Colon (tissue), 2 donors: ENCODE measurements at regions not wholly inside any gene's neighbourhood (a gene's known extent, or its start where the extent isn't known, plus 50 kb on each side); places are given as distances from the start of the nearest gene placed in this dataset.
"Not testable (repeated sequence)": the region's sequence is repeated elsewhere in the genome, so short reads cannot be mapped to it uniquely, and the experiment has no call there.

Source experiments
- FAIRE-seq: peaks from 2 replicates; lab custom pipeline; 2012; peaks lifted over from hg19 to GRCh38; lab: Jason Lieb, UNC
- donor health status: control.
- donor health status: control.

GRCh38 chr3:82761858-82762257, 1000.4 kb upstream of the GBE1 start:
- no peak for FAIRE-seq

- FAIRE-seq: no peak
These were observed 984.1 kb upstream of the GBE1 start for GRCh38 chr3:82745544-82745943.

- no peak for FAIRE-seq
These were observed 981.8 kb upstream of the GBE1 start for GRCh38 chr3:82743196-82743595.

GRCh38 chr3:82741346-82741745, 979.9 kb upstream of the GBE1 start:
- no peak for FAIRE-seq

GRCh38 chr3:82739390-82739789, 977.9 kb upstream of the GBE1 start:
- FAIRE-seq: no peak

- no peak for FAIRE-seq
These were observed 975.3 kb upstream of the GBE1 start for GRCh38 chr3:82736696-82737277.

GRCh38 chr3:82715091-82715856, 953.8 kb upstream of the GBE1 start:
- FAIRE-seq: no peak

- no peak for FAIRE-seq
These were observed 945.6 kb upstream of the GBE1 start for GRCh38 chr3:82707035-82707434.

- FAIRE-seq: no peak
These were observed 924.3 kb upstream of the GBE1 start for GRCh38 chr3:82685761-82686160.

- no peak for FAIRE-seq
These were observed 915.0 kb upstream of the GBE1 start for GRCh38 chr3:82676356-82677026.

- no peak for FAIRE-seq
These were observed 911.5 kb upstream of the GBE1 start for GRCh38 chr3:82672966-82673365.

- FAIRE-seq: no peak
These were observed 910.0 kb upstream of the GBE1 start for GRCh38 chr3:82671466-82671865.

- FAIRE-seq: no peak
These were observed 893.3 kb upstream of the GBE1 start for GRCh38 chr3:82654708-82655107.

GRCh38 chr3:82643948-82644347, 882.5 kb upstream of the GBE1 start:
- FAIRE-seq: no peak

- FAIRE-seq: no peak
These were observed 880.3 kb upstream of the GBE1 start for GRCh38 chr3:82641701-82642100.

- no peak for FAIRE-seq
These were observed 878.8 kb upstream of the GBE1 start for GRCh38 chr3:82640254-82640653.

GRCh38 chr3:82637574-82637973, 876.1 kb upstream of the GBE1 start:
- FAIRE-seq: no peak

- no peak for FAIRE-seq
These were observed 874.7 kb upstream of the GBE1 start for GRCh38 chr3:82636177-82636576.

GRCh38 chr3:82633319-82633718, 871.9 kb upstream of the GBE1 start:
- FAIRE-seq: no peak

- FAIRE-seq: no peak
These were observed 868.5 kb upstream of the GBE1 start for GRCh38 chr3:82629937-82630336.

- no peak for FAIRE-seq
These were observed 867.1 kb upstream of the GBE1 start for GRCh38 chr3:82628385-82629014.

GRCh38 chr3:82627733-82628132, 866.3 kb upstream of the GBE1 start:
- FAIRE-seq: no peak

GRCh38 chr3:82620744-82621143, 859.3 kb upstream of the GBE1 start:
- not testable (repeated sequence) for FAIRE-seq
